Ovary (tissue), 7 donors: ENCODE measurements at regions not wholly inside any gene's neighbourhood (a gene's known extent, or its start where the extent isn't known, plus 50 kb on each side); places are given as distances from the start of the nearest gene placed in this dataset.
"Not testable (repeated sequence)": the region's sequence is repeated elsewhere in the genome, so short reads cannot be mapped to it uniquely, and the experiment has no call there.

Experiments
- DNase-seq, 5 donors: peaks; one replicate each; pipeline ENCODE4 v3.0.0-alpha.2; 2019 to 2020
- H3K27ac ChIP-seq, 2 donors: fragments of 200-600 bp; one replicate each; pipeline versions ENCODE4 v1.5.1 to v1.8.0; 2019 to 2022
- H3K27me3 ChIP-seq: fragments of 200-600 bp; one replicate; pipeline ENCODE4 v1.8.0; 2022
- H3K36me3 ChIP-seq: fragments of 200-600 bp; sonication (generic); one replicate; pipeline ENCODE4 v1.5.1; 2019
- H3K4me1 ChIP-seq: one replicate; pipeline ENCODE4 v1.8.1; 2013; ENCODE audit warnings: mild to moderate bottlenecking, moderate library complexity; ENCODE audit not compliant: insufficient read depth
- H3K4me3 ChIP-seq: fragments of 200-600 bp; sonication (generic); one replicate; pipeline ENCODE4 v1.5.1; 2017
- H3K9me3 ChIP-seq, 2 donors: fragments of 200-600 bp in 1 of 2; sonication (generic) in 1 of 2; one replicate each; pipeline versions ENCODE4 v1.5.1 to v1.8.1; 2013 to 2019; ENCODE audit warnings: mild to moderate bottlenecking in 1 of 2, moderate library complexity in 1 of 2
- CTCF ChIP-seq, 3 donors: fragments of 450-650 bp in 2 of 3; fragments of 200-600 bp in 1 of 3; IDR thresholded peaks; one replicate each; pipeline versions ENCODE4 v1.5.1 to v1.8.0; 2016 to 2022; ENCODE audit warnings: antibody characterized with exemption in 3 of 3, mild to moderate bottlenecking in 1 of 3
- EP300 ChIP-seq: sonication (generic); formaldehyde crosslinking; IDR thresholded peaks from one replicate; pipeline ENCODE4 v1.6.1; 2017; ENCODE audit warnings: antibody characterized with exemption
- POLR2A ChIP-seq: fragments of 450-650 bp; IDR thresholded peaks from one replicate; pipeline ENCODE4 v1.6.1; 2017; ENCODE audit warnings: antibody characterized with exemption, mild to moderate bottlenecking, moderate library complexity
- WGBS, 3 donors: extraction: QIAGEN DNeasy Blood & Tissue Kit in 1 of 3; methylation state at CpG; one replicate each; pipeline versions ENCODE4 v1.1.5 to v1.1.7; 2013 to 2017; 5-methylcytosine and 5-hydroxymethylcytosine counted together
- intact Hi-C, 4 donors: fragments of 100-400 bp; cut with DNase I; formaldehyde crosslinking; loops; one replicate each; pipeline versions ENCODE4 v1.11.0 to v1.15.1; 2022 to 2023
- donor health status: DM: no; HTN: no; CAD: no; lungs with moderate emphysema.
- donor health status: DM: no; HTN: no; CAD: no.
- donor health status: Bipolar disorder and iron deficiency.
- donor health status: DM: no; HTN: no; CAD: no.
- donor health status: DM: yes; HTN: yes; CAD: no.

GRCh38 chr18:22709288-22710060 lies 223.7 kb upstream of the RBBP8 start:
- no peaks in the 10 kb centered on the region for H3K36me3 ChIP-seq
- intact Hi-C loops: loop anchor here in 1 of 4 donors (10.0 kb wide), 1 partner anchor 545 kb away; the partner anchor contains the start of gene GATA6
- H3K27me3 ChIP-seq: no peaks in the 10 kb centered on the region
- DNase-seq: peak in 4 of 5 donors; percentile 24 to 44 (median 38)
- H3K4me3 ChIP-seq: no peak overlapping the region
- 34 to 49% (median 37%) methylated on average over 5 of the region's 5 CpGs for WGBS, 3 donors
- H3K27ac ChIP-seq: no peak overlapping the region
- H3K4me1 ChIP-seq: peaks cover 9% of the 10 kb centered on the region
- no peaks in the 10 kb centered on the region for H3K9me3 ChIP-seq
- no peak for TF ChIP-seq EP300

- no peak for DNase-seq
- peaks cover 9% of the 10 kb centered on the region for H3K4me1 ChIP-seq
- no peaks in the 10 kb centered on the region for H3K36me3 ChIP-seq
- peak overlapping the region; percentile 4 to 58 for H3K27ac ChIP-seq
- TF ChIP-seq CTCF (IDR thresholded peaks at IDR 0.05) (no peak), POLR2A (no peak), EP300 (no peak)
- peak overlapping the region; percentile 19 for H3K4me3 ChIP-seq
- 16 to 20% (median 17%) methylated on average over 5 of the region's 5 CpGs for WGBS, 3 donors
- intact Hi-C loops: loop anchor here in 1 of 4 donors (10.0 kb wide), 1 partner anchor 546 kb away; the partner anchor contains the start of gene GATA6
- H3K27me3 ChIP-seq: no peaks in the 10 kb centered on the region
- H3K9me3 ChIP-seq: no peaks in the 10 kb centered on the region
Observed at GRCh38 chr18:22710673-22711191, 222.4 kb upstream of the RBBP8 start.

- no peaks in the 10 kb centered on the region for H3K9me3 ChIP-seq
- H3K4me3 ChIP-seq: peak overlapping the region; percentile 19
- TF ChIP-seq CTCF (IDR thresholded peaks at IDR 0.05) (no peak), POLR2A (no peak), EP300 (no peak)
- WGBS, 3 donors: 29 to 33% (median 30%) methylated on average over 7 of the region's 7 CpGs
- H3K4me1 ChIP-seq: peaks cover 9% of the 10 kb centered on the region
- DNase-seq: peak; percentile 40 to 57 (median 51)
- no peaks in the 10 kb centered on the region for H3K36me3 ChIP-seq
- intact Hi-C loops: loop anchor here in 1 of 4 donors (10.0 kb wide), 1 partner anchor 546 kb away; the partner anchor contains the start of gene GATA6
- H3K27me3 ChIP-seq: no peaks in the 10 kb centered on the region
- peak overlapping the region; percentile 4 to 58 for H3K27ac ChIP-seq
Observed at GRCh38 chr18:22711192-22711685, 221.9 kb upstream of the RBBP8 start.

GRCh38 chr18:22713511-22713910 lies 219.6 kb upstream of the RBBP8 start:
- no peak overlapping the region for H3K4me3 ChIP-seq
- H3K27me3 ChIP-seq: no peaks in the 10 kb centered on the region
- no peak for DNase-seq
- no peaks in the 10 kb centered on the region for H3K36me3 ChIP-seq
- no peaks in the 10 kb centered on the region for H3K9me3 ChIP-seq
- peaks cover 9% of the 10 kb centered on the region for H3K4me1 ChIP-seq
- WGBS, 3 donors: 8 to 25% (median 9%) methylated on average over 1 of the region's 1 CpG
- no peak overlapping the region for H3K27ac ChIP-seq
- TF ChIP-seq EP300 (no peak), CTCF (IDR thresholded peaks at IDR 0.05) (no peak), POLR2A (no peak)
- intact Hi-C loops: loop anchor here in 1 of 4 donors (10.0 kb wide), 1 partner anchor 549 kb away; the partner anchor contains the start of gene GATA6

GRCh38 chr18:22717536-22717935 lies 215.6 kb upstream of the RBBP8 start:
- WGBS, 3 donors: 91 to 96% (median 95%) methylated on average over 7 of the region's 7 CpGs
- not testable (repeated sequence) for H3K4me1 ChIP-seq, H3K9me3 ChIP-seq, DNase-seq, H3K36me3 ChIP-seq, H3K27me3 ChIP-seq, H3K4me3 ChIP-seq, H3K27ac ChIP-seq
- intact Hi-C loops: loop anchor here in 1 of 4 donors (10.0 kb wide), 1 partner anchor 553 kb away; the partner anchor contains the start of gene GATA6
